Ramos (cell line): ENCODE measurements at regions not wholly inside any gene's neighbourhood (a gene's known extent, or its start where the extent isn't known, plus 50 kb on each side); places are given as distances from the start of the nearest gene placed in this dataset.
"Not testable (repeated sequence)": the region's sequence is repeated elsewhere in the genome, so short reads cannot be mapped to it uniquely, and the experiment has no call there.

Source experiments
- in situ Hi-C: fragments of 300-500 bp; cut with MboI; formaldehyde crosslinking; loops from one replicate; pipeline ENCODE4 v1.14.3; 2022; ENCODE audit warnings: low sequenced_read_pairs; ENCODE audit not compliant: unreplicated experiment

DNA sequence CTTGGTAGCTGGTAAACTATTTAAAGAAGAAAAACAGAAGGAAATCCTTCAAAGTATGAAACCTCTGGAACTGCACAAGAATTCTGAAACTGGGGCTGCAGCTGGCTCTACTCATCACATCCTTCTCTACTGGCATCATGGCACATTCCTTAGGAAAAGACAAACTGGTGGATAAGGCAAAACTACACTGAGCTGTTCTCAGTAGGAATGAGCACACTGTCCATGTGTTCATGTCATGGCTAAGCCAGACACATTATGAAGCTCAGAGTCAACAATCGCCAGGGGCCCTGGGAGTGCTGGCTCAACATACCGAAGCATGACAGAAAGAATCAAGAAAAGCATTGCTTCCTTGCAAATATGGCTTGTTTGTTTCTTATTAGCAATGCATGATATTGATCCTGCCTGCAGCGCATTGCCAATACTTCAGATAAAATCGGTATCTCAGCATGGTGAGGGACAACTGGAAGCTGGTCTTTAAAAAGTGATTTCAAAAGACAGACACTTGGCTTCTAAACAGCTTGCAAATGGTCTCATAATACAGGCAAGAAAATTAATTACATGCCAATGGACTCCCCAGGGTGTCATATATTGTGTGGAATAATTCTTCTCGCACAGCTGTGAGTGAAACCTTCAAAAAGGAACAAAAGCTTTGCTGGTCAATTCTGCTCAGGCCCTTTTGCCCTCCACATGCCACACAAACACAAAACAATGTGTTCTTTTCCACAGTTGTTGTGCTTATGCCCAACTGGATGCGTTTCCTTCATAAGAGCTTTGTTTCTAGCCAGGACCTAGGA lies 300.2 kb upstream of the VCX start:
- in situ Hi-C loops = no loop called here

GRCh38 chrX:7522860-7523259 lies 320.1 kb upstream of the VCX start:
- in situ Hi-C loops = no loop called here

DNA sequence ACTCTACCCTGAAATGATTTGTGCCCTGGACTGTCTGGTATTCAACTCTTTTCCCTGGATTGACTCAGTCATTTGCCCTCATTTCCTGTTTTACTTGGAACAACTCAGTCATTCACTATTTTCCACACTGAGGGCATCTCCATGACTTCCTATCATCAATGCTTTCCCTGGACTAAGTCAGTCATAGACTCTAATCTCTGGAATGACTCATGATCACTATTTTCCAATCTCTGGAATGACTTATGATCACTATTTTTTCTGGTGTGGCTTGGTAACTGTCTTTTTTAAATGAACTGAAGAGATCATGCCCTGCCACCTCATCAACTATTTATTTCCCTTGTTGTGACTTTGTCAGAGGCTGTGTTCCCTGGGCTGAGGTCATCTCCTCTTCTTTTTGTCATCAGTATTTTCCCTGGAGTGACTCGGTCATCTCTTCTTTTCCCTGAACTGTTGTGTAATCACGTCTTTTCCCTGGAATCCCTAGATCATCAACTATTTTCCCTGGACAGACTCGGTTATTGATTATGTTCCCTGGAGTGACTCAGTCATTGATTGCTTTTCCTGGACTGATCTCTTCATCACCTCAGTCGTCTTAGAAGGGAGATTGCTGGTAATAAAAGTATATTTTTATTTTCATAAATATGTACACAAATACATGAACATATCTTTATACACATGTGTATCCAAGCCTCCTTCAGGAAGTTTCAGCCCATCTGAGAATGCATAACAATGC lies 327.1 kb upstream of the VCX start:
- in situ Hi-C loops = no loop called here

DNA sequence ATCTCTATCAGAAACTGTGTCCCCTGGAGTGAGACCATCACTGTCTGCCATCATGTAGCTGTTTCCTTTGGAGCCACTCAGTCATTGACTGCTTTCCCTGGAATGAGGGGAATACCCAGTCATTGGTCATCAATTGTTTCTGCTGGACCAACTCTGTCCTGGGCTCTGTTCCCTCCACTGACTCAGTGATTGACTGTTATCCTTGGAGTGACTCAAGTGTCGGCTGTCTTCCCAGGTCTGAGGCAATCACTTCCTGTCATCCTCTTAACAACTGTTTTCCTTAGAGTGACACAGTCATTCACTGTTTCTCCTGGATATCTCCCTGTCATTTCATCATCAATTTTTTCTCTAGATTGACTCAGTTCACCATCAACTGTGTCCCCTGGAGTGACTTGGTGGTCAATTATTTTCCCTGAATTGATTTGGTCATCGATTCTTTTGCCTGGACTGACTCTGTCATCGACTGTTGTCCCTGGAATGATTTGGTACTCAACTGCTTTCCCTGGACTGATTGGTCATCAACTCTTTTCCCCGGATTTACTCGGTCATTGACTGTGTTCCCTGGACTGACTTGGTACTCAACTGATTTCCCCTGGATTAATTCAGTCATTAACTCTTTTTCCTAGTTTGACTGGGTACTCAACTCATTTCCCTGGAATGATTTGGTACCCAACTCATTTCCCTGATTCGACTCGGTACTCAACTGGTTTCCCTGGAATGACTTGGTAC lies 327.9 kb upstream of the VCX start:
- in situ Hi-C loops = no loop called here

DNA sequence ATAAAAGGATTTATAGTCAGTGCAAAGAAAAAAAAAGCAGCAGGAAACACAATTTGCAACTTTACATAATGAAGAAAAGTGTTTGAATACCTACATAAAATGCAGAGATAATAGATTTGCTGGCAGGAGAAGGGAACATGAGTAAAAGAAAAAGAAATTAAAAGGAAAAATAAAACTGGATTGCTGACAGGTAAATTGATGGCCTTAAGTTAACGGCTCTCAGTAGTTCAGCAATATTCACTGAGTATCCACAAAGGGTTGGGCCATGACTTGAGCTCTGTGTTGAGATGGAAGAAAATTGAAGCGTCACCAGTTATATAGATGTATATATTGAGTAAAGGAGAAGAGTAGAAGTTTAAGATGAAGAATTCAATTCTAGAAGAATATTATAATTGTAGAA lies 330.1 kb upstream of the VCX start:
- in situ Hi-C loops = no loop called here

DNA sequence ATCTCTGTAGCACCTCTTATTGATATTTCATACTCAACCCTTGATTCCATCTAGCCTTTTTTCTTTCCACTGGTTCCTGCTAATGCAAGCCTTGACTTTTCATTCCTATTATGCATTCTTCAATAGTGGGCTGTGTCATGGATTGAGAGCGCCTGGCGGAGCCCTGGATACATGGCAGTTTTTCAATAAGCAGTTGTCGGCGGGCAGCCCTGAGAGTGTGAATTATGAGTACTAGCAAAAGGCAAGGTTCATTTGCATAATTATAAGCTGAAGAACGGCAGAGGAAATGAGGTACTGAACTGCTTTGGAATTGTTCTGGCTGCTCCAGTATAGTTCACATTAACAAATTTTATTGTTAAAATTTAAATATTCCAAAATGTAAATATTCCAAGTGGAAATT lies 339.7 kb upstream of the VCX start:
- in situ Hi-C loops = no loop called here

- in situ Hi-C loops = no loop called here
Measured at GRCh38 chrX:7500386-7500785, 342.6 kb upstream of the VCX start.

- in situ Hi-C loops = no loop called here
Measured at GRCh38 chrX:7486505-7486904, 338.6 kb upstream of the PUDP start.

- in situ Hi-C loops = no loop called here
Measured at GRCh38 chrX:7485061-7485460, 337.1 kb upstream of the PUDP start.

DNA sequence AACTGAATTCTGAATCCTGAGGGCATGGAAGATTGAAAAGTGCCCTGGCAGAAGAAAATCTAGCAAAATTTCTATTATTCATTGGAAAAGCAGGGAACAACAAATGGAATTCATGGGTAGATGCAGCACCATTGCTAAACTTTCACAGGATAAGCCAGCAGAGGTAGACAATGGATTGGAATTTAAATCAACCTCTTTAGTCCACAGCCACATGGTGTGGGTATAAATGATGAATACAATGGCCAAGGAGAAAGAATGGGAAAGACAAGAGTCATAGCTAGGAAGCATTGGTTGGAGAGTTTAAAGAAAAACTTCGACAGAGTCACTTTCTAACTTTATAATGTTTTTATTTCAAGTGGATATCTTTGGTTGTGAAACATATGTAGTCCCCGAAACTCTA lies 332.8 kb upstream of the PUDP start:
- in situ Hi-C loops = no loop called here

- in situ Hi-C loops = no loop called here
Measured at GRCh38 chrX:7462110-7462509, 314.2 kb upstream of the PUDP start.

DNA sequence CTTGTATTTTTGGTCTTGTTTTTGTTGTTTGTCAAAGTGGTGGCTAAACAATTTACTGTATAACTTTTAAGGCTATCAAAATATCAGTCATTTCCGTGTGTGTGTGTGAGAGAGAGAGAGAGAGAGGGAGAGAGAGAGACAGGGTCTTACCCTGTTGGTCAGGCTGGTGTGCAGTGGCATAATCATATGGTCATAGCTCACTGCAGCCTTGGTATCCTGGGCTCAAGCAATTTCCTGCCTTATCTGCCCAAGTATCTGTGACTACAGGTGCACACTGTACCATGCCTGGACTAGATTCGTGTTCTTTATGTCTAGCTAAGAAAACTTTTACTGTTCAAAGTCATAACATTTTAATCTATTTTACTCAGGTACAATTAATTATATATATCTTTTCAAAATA lies 313.1 kb upstream of the PUDP start:
- in situ Hi-C loops = not testable (repeated sequence)

DNA sequence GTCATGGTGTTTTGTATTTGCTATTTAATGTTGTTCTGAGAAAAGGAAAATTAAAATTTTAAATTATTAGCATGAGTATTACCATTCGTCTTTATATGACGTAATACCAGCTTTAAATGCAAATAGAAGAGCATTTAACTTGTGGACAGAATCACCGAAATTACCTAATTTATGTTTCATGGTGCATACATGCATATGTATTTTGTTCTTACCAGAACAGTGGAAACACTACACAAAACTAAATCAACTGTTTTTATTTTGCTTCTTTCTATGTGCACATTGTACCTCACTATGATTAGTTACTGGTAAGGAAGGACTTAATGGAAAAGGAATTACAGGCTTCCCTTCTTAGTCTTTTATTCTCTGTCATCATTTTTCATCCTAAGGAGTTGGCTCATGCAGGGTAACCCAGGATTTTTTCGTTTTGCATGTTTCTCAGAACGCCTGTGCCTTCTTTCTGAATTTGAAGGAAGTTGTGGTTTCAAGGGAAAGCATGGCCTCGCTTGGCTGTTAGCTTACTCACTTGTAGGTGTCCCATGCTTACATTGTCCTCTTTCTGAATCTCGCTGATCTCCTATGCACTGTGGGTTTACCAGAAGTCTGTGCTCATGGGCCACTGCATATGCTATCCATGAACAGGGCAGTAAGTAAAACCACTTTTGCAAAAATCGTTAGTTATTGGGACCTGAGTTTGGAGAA lies 300.0 kb upstream of the PUDP start:
- in situ Hi-C loops = no loop called here

- in situ Hi-C loops = no loop called here
Measured at GRCh38 chrX:7446815-7447214, 298.9 kb upstream of the PUDP start.

- in situ Hi-C loops = no loop called here
Measured at GRCh38 chrX:7444967-7445366, 297.0 kb upstream of the PUDP start.

- in situ Hi-C loops = no loop called here
Measured at GRCh38 chrX:7441586-7441985, 293.6 kb upstream of the PUDP start.

DNA sequence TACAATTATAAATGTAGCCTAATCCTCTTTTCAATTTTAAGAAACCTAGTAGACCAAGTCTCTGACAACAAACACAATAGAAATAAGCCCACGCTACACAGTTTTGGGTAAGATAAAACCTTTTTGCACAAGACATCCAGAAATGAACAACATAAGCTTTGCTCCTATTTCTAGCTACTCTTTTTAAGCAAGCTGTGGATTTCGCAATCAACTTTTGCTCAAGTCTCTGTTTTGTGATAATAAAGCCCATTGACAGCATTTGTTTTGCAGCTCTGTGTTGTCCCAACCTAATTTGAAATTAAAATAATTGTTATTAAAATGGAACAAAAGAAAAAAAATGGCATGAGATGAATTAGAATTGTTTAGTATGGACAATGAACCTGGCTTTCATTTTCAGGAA lies 287.9 kb upstream of the PUDP start:
- in situ Hi-C loops = no loop called here

GRCh38 chrX:7432901-7433300 lies 284.9 kb upstream of the PUDP start:
- in situ Hi-C loops = no loop called here

- in situ Hi-C loops = no loop called here
Measured at GRCh38 chrX:7420717-7421116, 272.8 kb upstream of the PUDP start.

- in situ Hi-C loops = no loop called here
Measured at GRCh38 chrX:7414753-7415152, 266.8 kb upstream of the PUDP start.

GRCh38 chrX:7412840-7413239 lies 264.9 kb upstream of the PUDP start:
- in situ Hi-C loops = no loop called here
